ENCODE measurements at regions not wholly inside any gene's neighbourhood (a gene's known extent, or its start where the extent isn't known, plus 50 kb on each side); places are given as distances from the start of the nearest gene placed in this dataset.

GRCh38 chr9:31612336-31613030, 772.0 kb upstream of the ACO1 start:
- TF ChIP-seq, protein P1, sequence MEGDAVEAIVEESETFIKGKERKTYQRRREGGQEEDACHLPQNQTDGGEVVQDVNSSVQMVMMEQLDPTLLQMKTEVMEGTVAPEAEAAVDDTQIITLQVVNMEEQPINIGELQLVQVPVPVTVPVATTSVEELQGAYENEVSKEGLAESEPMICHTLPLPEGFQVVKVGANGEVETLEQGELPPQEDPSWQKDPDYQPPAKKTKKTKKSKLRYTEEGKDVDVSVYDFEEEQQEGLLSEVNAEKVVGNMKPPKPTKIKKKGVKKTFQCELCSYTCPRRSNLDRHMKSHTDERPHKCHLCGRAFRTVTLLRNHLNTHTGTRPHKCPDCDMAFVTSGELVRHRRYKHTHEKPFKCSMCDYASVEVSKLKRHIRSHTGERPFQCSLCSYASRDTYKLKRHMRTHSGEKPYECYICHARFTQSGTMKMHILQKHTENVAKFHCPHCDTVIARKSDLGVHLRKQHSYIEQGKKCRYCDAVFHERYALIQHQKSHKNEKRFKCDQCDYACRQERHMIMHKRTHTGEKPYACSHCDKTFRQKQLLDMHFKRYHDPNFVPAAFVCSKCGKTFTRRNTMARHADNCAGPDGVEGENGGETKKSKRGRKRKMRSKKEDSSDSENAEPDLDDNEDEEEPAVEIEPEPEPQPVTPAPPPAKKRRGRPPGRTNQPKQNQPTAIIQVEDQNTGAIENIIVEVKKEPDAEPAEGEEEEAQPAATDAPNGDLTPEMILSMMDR (conservative IDR thresholded peaks at IDR 0.05; ENCODE audit: low read length): no peak
- DNase-seq (ENCODE audit: low read depth): no peak
- H3K4me3 ChIP-seq (ENCODE audit: low read length): no peak overlapping the region

DNA sequence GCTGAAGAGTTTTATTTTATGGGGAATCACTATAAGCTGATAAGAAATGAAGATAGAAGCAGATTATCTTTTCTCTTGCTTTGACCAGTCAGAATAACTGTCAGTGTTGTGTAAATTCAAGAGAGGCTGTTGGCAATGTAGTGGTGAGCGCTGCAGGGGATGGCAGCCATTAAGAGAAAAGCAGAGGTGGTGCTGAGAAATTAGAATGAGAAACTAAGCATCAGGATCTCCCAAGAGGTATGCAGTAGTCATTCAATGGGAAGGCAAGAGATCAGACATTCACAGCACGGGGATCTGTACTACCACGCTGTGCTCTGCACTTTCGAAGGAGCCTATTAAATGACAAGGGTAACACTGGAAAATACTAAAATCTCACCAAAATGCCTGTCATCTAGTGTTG, 768.5 kb upstream of the ACO1 start:
- TF ChIP-seq, protein P1 (conservative IDR thresholded peaks at IDR 0.05; ENCODE audit: low read length): no peak
- no peak overlapping the region for H3K4me3 ChIP-seq (ENCODE audit: low read length)
- no peak for DNase-seq (ENCODE audit: low read depth)

DNA sequence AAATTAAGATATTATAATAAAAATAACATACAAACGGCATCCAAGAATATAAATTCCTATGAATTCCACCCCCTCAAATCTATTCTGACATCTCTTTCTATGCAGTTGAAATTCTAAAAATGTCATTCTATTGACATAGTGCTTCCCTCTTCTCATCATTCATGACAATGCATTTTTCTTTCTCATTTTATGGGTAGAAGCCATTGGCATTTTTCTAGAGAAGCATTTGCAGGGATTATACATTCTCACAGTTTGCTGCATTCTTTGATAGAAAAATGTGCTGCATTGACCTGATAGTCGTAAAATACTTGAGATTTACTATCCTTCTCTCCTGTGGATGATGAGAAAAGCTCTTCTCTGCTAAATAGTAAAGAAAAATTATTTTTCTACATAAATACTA, 760.9 kb upstream of the ACO1 start:
- TF ChIP-seq, protein P1 (conservative IDR thresholded peaks at IDR 0.05; ENCODE audit: low read length): no peak
- no peak for DNase-seq (ENCODE audit: low read depth)

GRCh38 chr9:31629292-31629691, 755.2 kb upstream of the ACO1 start:
- no peak for DNase-seq (ENCODE audit: low read depth)
- no peak overlapping the region for H3K4me3 ChIP-seq (ENCODE audit: low read length)
- TF ChIP-seq, protein P1 (conservative IDR thresholded peaks at IDR 0.05; ENCODE audit: low read length): no peak

More for the DNA sequence above, 760.9 kb upstream of the ACO1 start:
- H3K4me3 ChIP-seq (ENCODE audit: low read length): no peak overlapping the region

- TF ChIP-seq, protein P1 (conservative IDR thresholded peaks at IDR 0.05; ENCODE audit: low read length): no peak
Measured at GRCh38 chr9:31637265-31637664, 747.2 kb upstream of the ACO1 start.

DNA sequence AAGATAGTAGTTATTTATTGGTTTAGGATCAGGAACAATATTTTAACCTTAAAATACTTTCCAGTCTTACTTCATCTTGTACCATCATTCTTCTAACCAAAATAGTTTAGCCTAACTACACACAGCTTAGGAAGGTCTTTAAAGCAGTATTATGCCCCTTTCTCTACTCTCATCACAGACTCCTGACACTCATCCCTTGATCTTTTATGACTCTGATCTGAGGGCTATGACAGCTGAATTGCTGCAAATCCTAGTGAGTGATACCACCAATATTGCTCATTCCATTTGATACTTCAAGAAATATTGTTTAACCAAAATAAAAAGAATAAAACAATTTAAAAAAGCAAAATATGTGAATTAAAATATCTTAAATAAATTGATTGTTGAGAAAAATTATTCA, 746.6 kb upstream of the ACO1 start:
- H3K4me3 ChIP-seq (ENCODE audit: low read length): no peak overlapping the region
- TF ChIP-seq, protein P1 (conservative IDR thresholded peaks at IDR 0.05; ENCODE audit: low read length): no peak
- DNase-seq (ENCODE audit: low read depth): no peak

More at GRCh38 chr9:31637265-31637664, 747.2 kb upstream of the ACO1 start:
- DNase-seq (ENCODE audit: low read depth): no peak
- H3K4me3 ChIP-seq (ENCODE audit: low read length): no peak overlapping the region

- TF ChIP-seq, protein P1 (conservative IDR thresholded peaks at IDR 0.05; ENCODE audit: low read length): no peak
- no peak for DNase-seq (ENCODE audit: low read depth)
- no peak overlapping the region for H3K4me3 ChIP-seq (ENCODE audit: low read length)
Measured at GRCh38 chr9:31639451-31639850, 745.0 kb upstream of the ACO1 start.

Data from AG10803 (cell line).